ENCODE measurements at regions not wholly inside any gene's neighbourhood (a gene's known extent, or its start where the extent isn't known, plus 50 kb on each side); places are given as distances from the start of the nearest gene placed in this dataset.
A peak's percentile ranks its signal among the peaks of the same experiment; 100 is the strongest.
"Not testable (repeated sequence)": the region's sequence is repeated elsewhere in the genome, so short reads cannot be mapped to it uniquely, and the experiment has no call there.

DNA sequence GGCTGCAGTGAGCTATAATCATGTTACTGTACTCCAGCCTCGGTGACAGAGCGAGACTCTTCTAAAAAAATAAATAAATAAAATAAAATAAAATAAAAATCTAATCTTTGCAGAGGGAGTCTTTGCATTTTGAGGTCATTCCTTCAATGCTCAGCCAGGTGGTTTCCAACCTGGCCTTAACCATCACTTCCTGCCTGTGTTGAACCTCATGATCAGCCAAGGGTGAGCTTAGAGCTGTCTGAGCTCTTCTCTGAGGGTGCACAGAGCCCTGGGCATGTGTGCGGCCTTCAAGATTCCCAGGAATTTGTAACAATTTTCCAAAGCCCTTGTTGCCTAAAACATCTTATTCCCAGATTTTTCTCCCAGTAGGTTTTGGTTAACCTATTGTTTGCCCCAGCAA is 94.3 kb downstream of the KCNJ12 start:
- not testable (repeated sequence) for DNase-seq

DNA sequence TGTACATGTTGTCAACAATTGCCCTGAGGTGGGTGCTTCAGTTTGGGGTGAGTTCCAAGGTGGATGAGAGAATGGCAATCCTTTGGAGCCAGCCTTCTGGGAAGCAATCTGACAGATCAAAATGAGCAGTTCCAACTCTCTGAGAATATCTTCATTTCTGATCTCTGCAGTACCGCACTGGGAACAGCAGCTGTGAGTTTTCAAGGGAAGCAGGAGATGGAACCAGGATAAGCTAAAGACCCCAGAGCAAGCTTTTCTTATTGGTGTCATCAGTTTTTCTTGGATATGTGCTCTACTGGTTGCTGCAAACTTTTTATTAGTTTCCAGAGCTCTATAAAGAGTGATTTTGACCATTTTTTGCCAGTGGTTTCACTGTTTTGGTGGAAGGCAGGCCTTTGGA is 94.7 kb downstream of the KCNJ12 start:
- no peak for DNase-seq

DNA sequence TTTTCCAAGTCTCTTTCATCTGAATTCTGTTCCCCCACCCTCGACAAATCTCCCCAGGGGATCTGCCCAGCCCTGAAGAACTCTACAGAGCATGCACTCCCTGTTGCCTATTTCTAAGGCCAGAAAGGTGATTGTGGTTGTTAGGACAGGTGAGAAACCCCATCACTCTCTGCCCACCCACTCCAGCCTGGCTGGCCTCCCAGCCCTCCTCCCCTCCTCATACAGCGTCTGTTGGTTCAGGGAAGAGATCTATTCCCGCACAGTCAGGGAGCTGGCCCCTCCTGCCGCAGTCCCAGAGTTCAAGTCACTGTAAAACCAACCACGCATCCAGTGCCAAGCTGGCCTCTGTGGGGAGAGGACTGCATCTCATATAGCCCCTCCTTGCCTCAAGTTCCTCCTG is 98.7 kb downstream of the KCNJ12 start:
- no peak for DNase-seq

DNA sequence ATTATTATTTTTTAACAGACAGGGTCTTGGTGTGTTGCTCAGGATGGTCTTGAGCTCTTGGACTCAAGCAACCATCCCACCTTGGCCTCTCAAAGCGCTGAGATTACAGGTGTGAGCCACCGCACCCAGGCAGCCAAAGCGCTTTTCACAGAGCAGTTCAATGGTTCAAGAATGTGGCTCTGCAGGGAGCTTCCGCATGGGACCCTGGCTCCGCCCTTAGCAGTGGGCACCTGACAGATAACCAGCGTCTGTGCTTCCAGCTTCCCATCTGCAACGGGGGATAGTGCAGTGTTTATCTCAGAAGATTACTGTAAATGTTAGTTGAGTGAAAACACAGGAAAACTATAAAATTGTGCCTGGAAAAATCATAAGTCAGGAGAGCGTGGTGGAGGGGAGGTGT is 99.4 kb downstream of the KCNJ12 start:
- DNase-seq = no peak

DNA sequence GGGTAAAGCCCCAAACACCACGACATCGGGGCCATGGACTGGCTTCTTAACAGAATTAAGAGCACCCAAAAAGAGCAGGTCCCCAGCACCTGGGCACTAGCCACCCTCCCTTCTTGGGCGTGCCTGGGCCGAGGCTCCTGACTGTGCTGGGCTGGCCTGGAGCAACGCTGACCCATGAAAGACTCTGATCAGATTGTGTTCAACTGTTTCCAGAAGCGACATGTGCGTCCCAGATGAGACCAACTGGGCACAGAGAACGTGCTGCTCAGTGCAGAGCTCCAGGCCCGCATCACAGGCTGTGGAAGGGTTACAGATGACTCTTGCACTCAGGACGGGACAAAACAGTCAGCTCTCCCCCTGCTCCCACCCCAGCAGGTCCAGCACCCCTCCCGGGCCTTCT is 100.7 kb downstream of the KCNJ12 start:
- no peak for DNase-seq

DNA sequence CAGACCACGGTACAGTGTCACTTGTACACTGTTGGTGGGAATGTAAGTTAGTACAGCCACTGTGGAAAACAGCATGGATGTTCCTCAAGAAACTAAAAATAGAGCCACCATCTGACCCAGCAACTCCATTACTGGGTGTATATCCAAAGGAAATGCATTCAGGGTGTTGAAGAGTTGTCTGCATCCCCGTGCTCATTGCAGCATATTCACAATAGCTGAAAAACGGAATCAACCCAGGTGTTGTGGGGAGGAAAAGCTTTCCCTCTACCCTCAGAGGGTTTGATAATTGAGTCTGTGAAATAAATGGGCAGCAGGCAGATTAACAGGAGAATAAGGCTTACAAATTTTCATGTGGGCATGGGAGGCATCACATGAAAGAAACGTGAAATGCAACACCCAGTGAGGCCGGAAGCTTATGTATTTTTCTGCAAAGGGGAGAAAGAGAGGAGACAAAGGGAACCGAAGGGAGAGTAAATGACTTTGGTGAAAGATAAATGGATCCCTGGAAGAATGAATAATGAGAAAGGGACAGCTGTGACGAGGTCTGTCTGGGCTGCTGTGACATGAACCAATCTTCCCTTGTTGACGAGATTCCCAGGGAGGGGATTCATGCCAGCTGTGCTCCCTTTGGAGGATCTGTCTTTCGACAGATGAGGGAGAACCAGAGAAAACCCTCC is 106.2 kb downstream of the KCNJ12 start:
- DNase-seq = no peak

DNA sequence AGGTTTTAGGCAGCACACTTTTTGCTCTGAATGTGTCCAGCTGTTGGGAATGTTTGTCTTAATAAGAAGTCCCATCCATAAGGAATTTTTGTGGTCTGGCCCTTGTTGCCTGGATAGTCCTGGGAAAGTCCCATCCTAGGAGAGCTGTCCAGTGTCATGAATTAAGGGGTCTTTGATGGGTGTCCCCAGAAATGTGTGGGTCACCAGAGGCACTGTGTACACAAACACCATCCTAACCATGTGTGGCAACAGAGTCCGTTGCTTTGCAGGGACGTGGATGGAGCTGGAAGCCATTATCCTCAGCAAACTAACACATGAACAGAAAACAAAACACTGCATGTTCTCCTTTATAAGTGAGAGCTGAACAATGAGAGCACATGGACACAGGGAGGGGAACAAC is 111.9 kb downstream of the KCNJ12 start:
- DNase-seq = not testable (repeated sequence)

DNA sequence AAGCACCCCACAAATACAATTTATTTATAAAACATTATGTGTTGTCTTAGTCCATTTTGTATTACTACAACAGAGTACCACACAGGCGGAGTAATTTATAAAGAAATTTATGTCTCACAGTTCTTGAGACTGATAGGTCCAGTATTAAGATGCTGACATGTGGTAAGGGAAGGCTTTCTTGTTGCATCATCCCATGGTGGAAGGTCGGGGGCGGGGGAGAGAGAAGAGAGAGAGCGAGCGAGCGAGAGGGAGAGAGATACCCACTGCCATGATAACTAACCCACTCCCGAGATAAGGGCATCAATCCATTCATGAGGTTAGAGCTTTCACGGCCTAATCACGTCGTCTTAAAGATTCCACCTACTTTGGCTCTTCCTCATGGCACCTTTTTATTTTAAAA is 117.8 kb downstream of the KCNJ12 start:
- DNase-seq = no peak

DNA sequence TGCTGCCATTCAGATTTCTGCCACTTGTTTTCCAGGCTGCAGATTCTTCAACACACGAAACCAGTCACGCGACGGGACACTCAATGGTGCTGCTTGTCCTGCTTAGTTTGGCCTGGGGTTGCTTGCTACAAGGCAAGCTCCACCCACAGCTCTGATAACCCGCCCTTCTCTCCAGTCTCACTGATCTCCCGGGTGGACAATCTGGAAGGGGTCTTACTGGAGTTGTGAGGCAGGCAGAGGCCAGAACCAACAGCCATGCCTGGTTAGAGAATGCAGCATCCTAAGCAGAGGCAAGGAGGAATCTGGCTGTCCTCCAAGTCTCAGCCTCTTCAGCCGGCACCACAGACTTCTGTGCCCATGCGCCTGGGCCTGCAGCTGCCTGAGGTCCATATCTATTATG is 119.1 kb downstream of the KCNJ12 start:
- no peak for DNase-seq

DNA sequence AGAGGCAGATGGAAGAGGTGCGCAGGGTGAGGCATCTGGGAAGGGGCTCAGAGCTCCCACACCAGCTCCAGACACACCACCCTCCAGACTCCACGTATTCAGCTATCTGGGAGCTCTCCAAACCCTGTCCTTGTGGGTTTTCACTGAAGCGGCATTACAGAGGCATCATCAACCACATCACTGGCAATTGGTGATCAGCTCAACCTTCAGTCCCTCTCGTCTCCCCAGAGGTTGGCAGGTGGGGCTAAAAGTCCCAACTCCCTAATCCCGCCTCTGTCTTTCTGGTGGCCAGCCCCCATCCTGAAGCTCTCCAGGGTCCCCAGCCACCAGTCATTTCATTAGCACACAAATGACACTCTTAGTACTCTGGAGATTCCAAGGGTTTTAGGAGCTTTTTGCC is 123.9 kb downstream of the KCNJ12 start:
- DNase-seq = no peak

DNA sequence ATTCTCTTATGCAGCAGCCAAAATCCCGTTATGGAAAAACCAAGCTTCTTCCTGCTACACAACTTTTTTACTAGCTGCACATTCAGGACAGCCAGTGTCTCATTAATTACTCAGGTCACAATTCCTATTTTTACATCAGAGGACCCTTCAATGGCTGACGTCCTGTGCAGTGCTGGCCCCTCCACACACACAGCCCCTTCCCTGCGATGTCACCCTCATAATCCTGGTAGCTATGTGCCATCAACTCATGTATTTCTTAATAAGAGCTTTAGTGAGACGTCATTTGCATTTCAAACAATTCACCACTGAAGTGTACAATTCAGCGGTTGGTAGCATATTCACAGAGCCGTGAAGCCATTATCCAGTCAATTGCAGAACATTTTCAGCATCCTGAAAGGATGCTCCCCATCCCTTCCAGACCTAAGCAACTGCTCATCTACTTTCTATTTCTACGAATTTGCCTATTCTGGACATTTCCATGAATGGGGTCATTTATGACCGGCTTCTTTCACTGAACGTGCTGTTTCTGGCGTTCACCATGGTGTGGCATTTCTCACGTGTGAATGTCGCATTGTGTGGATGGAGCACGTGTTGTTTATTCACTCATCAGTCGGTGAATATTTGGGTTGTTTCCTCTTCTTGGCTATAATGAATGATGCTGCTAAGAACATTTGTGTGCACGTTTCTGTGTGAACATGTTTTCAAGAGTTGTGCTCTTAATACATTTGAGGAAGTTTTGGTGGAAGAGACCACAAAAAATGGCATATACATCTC is 126.0 kb downstream of the KCNJ12 start:
- DNase-seq = not testable (repeated sequence)

DNA sequence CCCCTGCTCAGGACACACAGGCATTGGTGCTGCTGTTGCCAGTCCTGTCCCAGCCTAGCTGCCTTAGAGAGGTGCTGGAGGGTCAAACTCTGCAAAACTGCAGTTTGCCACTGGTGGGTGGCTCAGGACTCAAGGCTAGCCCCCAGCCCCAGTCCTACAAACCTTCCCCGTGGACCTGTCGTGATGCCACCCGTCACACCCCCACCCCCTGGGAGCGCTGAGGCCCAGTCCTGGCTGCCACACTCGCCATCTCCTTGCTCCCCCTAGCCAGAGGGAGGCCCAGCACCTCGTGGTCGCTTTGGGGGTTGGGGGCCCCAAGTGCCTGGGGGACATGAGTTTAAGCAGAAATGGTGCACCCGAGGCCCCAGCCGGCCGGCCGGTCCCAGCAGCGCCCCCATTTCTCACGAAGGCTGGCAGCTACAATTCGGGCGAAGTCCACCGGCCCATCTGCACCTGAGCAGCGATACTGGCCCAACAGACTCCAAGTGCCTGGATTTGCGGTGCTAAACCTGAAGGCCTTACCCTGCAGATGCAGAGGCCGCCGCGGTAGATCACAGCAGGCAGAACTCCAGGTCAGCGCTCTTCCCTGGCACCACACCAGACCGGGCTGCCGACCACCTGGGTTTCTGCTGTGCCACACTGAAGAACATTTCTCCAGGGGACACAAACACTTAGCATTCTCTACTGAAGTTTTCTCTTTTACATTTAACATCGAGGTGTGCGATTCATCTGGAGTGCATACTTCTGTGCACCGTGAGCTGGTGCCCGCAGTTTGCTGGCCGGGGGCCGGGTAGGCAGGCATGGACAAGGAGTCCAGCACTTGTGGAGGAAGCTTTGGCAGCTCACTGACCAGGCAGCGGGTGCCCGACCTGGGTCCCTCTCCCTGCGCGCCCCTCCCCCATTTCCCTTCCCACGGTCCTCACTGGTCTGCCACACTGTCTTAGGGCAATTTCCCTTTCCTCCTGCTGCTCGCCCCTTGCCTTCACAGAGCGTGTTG is 130.0 kb downstream of the KCNJ12 start:
- no peak for DNase-seq

DNA sequence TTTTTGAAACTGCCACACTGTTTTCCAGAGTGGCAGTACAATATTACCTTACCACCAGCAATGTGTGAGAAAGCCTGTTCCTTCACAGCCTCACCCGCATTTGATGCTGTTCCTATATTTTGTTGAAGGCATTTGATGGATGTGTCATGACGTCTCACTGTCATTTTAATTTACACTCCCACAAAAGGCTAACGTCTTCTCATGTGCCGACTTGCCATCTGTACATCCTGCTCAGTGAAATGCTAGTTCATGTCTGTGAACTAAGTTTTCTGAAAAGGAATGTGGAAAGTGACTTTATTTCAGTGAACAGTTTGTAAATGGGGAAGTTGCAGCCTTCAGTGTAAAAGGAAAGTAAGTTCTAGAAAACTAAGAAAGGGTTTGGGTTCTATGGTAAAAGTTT is 131.6 kb downstream of the KCNJ12 start:
- DNase-seq = not testable (repeated sequence)

DNA sequence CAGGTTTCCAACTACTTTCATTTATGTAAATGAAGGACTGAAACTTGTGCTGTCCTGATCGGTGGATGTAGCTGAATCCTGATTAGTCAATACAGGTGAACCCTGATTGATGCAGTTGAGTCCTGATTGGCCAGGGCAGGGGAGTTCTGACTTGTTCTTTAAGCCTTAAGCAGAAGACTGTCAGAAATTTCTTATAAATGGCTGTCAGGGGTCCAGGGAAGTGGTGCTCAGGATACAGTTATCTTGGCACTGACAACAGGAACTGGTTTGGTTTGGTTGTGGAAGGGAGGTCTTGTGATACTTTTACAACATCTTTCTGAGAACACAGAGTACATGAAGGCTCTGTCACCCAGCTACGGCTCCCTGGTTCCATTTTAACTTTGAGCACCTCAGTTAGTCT is 132.1 kb downstream of the KCNJ12 start:
- DNase-seq = no peak

DNA sequence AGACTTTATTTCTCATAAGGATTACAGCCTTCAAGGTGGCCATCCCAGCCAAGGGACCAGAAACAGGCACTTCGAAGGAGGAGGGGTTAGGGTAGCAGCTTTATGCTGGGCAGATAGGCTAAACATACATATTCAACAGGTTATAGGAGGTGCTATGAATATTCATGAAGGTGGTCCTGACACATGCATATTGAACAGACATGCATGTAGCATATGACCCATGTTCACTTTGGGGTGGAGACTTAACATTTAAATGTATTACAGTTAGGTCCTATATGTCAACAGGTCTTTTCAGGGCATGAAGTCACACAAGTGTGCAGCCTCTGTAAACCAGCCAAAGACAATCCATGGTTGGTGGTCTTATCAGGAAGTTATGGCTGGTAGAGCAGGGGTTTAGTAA is 133.2 kb downstream of the KCNJ12 start:
- DNase-seq = not testable (repeated sequence)

DNA sequence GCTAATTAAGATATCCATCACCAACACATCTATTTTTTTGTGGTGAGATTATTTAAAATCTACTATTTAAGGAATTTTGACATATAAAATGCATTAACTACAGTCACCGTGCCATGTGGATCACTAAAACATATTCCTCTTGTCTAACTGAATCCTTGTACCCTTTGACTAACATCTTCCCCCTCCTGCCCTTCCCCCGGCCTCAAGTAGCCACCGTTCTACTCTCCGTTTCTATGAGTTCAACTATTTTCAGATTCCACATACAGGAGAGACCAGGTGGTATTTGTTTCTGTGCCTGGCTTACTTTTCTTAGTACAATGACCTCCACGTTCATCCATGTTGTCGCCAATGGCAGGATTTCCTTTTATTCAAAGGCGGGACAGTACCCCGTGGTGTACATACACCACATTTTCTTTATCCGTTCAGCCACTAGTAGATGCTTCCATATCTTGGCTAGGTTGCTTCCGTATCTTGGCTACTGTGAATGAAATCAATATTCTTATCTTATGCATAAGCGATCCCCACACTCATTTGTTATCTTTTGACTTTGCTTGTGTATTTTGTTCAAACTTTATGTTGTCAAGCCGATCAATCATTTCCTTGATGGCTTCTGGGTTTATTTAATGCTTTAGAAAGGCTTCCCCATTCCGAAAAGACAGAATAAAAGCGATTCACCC is 134.7 kb downstream of the KCNJ12 start:
- DNase-seq = no peak

DNA sequence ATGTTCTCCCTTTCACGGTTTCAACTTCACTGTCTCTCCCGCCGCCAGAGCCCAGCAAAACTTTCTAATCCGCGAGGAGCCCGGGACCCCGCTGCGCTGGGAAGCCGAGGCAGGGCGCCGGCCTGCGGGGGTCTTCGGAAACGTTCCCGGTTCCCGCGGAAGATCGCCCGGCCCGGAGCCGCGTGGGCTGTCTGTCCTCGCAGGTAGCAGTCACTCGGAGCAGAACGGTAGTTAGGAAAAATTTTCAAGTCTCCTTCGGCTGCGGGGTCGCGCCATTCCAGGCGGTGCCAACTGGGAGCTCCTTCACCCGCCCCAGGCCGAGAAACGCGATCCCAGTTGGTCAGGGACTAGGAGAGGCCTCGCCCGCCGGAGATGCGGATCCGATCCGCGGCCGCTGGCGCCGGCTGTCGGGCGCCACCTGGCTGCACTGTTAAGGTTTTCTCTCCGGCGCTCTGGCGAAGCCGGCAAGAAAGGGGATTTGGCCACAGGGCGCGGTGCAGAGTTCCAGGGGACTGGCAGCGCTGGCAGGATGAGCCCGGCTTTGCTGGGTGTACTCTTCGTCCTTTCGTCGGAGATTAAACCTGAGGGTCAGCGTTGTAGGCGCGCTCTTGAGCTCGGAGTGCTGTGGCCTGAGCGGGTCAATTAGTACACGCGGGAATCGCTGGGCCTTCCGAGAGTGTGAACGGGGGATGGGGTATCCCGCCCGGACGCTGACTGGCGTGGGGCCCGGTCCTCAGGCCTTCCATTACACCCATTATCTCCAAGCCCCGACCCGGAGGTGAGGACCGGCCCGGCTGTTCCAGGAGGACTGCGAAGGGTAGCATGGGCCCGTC is 135.4 kb downstream of the KCNJ12 start:
- peak; percentile 87 for DNase-seq

DNA sequence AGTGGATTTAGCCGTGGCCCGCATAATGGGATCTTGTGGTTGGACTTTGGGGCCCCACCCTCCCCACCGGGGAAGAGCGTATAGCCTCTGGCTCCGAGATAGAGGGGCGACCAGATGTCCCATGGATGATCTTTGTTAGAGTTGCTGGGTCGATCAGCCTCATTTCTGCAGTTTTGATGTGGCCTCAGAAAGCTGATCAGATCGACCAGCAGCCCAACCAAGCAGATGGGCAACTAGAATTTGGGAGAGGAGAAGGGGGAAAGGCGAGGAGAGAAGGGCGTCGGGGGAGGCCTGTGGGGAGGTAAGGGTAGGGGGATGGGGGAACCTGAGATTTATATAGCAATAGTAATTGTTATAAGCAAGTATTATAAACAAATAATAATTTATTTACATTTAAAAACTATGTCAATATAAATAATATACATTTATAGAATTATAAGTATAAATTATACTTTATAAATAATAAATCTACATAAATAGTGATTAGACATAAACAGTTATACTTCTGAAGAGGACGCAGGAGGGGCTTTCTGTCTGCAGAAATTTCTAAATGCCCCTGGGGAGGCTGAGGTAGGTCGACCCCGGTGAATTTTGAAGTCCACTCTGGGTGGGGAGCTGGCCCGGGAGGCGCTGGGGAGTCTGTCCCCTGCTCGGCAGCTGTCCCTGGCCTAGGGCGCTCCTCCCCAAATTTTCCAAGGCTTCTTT is 136.3 kb downstream of the KCNJ12 start:
- DNase-seq = no peak

DNA sequence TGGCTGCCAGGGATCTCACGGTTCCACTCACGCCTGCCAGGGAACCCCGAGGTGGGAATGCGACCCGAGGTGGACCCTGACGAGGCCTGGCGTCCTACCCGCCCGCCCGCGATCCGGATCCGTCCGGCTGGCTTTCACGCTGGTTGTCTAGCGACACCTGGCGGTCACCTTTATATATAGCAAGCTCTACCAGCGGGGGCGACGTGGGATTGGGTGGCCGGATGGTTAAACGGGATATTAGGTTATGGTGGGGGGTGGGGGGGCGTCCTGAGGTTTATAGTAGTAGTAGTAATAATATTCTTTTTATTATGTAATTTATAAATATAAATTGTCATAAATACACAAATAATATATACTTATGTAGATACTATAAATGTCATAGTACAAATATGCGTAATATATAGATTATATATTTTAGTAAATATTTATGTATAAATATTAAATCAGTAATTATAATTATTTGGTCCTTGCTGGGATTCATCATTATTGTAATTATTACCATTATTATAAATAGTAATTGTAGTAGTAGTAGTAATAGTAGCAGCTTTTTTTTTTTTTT is 136.9 kb downstream of the KCNJ12 start:
- DNase-seq = peak; percentile 79

DNA sequence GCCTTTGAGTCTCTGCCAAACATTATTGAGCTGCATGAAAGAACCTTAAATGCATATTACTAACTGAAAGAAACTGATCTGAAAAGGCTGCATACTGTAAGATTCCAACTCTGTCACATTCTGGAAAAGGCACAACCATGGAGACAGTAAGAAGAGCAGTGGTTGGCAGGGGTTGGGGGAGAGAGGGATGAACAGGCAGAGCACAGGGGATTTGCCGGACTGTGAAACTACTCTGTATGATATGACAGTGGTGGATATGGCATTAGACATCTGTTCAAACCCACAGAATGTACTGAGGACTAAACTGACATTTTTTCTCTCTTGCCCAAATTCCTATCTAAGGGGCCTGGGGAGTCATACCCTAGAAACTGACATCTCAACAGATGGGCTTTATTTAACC is 138.4 kb downstream of the KCNJ12 start:
- DNase-seq = not testable (repeated sequence)
